ENCODE measurements at regions not wholly inside any gene's neighbourhood (a gene's known extent, or its start where the extent isn't known, plus 50 kb on each side); places are given as distances from the start of the nearest gene placed in this dataset.
"Not testable (repeated sequence)": the region's sequence is repeated elsewhere in the genome, so short reads cannot be mapped to it uniquely, and the experiment has no call there.

DNA sequence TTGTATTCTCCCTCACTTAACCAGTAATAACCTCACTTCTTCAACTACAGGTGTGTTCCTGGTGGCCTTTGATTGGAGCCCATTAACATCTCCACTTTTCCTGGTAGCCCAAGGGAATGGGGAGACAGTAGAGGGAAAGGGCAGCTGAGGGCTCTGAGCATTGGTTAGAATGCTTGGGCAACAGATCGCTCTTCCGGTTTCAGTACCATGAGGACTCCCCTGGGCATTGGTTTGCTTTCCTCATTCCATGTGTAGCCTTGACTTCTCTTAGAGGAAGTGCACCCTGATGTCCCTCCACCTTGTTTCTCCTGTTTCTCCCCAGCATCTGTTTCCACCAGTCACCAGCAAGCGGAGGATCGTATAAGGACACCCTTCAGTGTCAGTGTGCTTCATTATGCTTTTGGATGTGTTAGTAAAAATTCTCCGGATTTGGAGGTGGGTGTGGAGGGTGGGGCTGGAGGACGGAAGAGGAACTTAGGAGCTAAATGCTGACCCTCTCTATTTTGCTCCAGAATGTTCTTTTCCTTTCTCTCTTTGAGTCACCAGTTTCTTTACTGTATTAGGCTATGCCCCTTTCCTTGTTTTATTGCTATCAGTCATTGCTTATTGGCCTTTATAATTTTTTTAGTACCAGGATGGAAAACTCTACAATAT lies 50.6 kb upstream of the ZNG1B start:
- not testable (repeated sequence) for H3K27me3 ChIP-seq (ENCODE audit: insufficient read depth, low read length, poor library complexity); H2BK120ac ChIP-seq (ENCODE audit: low read depth, low read length); H4K5ac ChIP-seq (ENCODE audit: low read length); H3K4me3 ChIP-seq (ENCODE audit: low read length); H3K18ac ChIP-seq (ENCODE audit: low read length); H2BK15ac ChIP-seq (replicated peaks; ENCODE audit: low read depth); H3K4ac ChIP-seq (ENCODE audit: low read depth, low read length); H4K8ac ChIP-seq (ENCODE audit: low read depth, low read length); H3K56ac ChIP-seq (ENCODE audit: low read length); H3K9ac ChIP-seq (ENCODE audit: low read length); H2BK5ac ChIP-seq (ENCODE audit: low read length); H3K23ac ChIP-seq (ENCODE audit: low read length); H3K27ac ChIP-seq (ENCODE audit: low read depth, low read length); DNase-seq; H3K4me1 ChIP-seq (ENCODE audit: control insufficient read depth, low read depth, low read length); H3K36me3 ChIP-seq (ENCODE audit: control insufficient read depth, insufficient read depth, low read length); H3K79me2 ChIP-seq (ENCODE audit: control insufficient read depth, insufficient read depth, low read length); H2AK5ac ChIP-seq (ENCODE audit: low read length); H3K79me1 ChIP-seq (ENCODE audit: low read length); H3K4me2 ChIP-seq (ENCODE audit: low read length)
- no CpG with 5 or more reads among the region's 6 CpGs for WGBS (ENCODE audit: extremely low coverage, insufficient coverage, low lambda C conversion rate)

DNA sequence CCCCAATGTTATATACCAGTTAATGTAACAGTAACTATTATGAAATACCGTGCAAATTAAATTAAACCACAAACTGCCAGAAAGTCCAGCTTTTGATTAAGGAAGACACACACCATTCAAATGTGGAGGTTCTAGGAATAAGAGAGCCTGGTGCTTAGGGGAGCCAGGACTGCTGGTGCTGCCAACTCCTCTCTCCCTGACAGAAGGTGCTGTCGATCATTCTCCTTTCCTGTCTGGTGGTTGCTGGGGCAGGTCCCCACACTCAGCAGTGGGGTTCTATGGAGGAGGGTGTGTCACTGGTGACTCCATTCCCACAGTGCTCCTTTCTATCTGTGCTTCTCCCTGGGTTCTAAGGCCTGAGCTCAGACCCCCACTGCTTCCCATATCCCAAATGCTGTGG lies 57.9 kb upstream of the ZNG1B start:
- not testable (repeated sequence) for H2BK120ac ChIP-seq (ENCODE audit: low read depth, low read length); H3K4me1 ChIP-seq (ENCODE audit: control insufficient read depth, low read depth, low read length); H3K27me3 ChIP-seq (ENCODE audit: insufficient read depth, low read length, poor library complexity); H2AK5ac ChIP-seq (ENCODE audit: low read length); H2BK15ac ChIP-seq (replicated peaks; ENCODE audit: low read depth); H3K4ac ChIP-seq (ENCODE audit: low read depth, low read length); H3K4me3 ChIP-seq (ENCODE audit: low read length); H3K18ac ChIP-seq (ENCODE audit: low read length); H3K4me2 ChIP-seq (ENCODE audit: low read length); H3K23ac ChIP-seq (ENCODE audit: low read length); H3K56ac ChIP-seq (ENCODE audit: low read length); H3K79me2 ChIP-seq (ENCODE audit: control insufficient read depth, insufficient read depth, low read length); H3K79me1 ChIP-seq (ENCODE audit: low read length); H3K9ac ChIP-seq (ENCODE audit: low read length); H4K5ac ChIP-seq (ENCODE audit: low read length); H2BK5ac ChIP-seq (ENCODE audit: low read length); H3K36me3 ChIP-seq (ENCODE audit: control insufficient read depth, insufficient read depth, low read length); H3K27ac ChIP-seq (ENCODE audit: low read depth, low read length); DNase-seq; H4K8ac ChIP-seq (ENCODE audit: low read depth, low read length)
- WGBS (ENCODE audit: extremely low coverage, insufficient coverage, low lambda C conversion rate), result no CpG with 5 or more reads among the region's 2 CpGs

DNA sequence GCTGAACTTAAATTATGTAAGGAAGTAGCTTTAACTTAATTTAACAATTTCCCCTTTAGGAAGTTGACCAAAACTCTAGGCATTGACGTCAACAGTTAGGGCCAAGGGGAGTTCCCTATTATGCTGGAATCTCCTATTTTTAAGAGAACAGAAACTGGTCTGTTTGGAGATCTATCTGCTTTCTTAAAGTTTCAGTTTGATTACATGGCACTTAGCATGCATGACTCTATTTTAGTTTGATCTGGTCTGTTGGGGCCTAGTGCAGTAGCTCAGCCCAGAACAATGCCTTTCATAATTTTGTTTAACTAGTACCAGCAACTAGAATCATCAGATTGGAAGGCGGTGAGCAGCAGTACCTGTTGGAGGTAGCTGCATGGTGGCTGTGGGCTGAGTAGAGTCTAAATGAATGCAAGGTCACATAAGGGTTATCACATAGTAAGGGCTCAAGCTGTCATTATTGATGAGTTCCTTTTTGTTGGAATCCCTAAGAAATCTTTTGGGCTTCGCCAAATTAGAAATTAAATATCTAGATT lies 60.5 kb upstream of the ZNG1B start:
- no peak overlapping the region for H3K9ac ChIP-seq (ENCODE audit: low read length)
- H3K4ac ChIP-seq (ENCODE audit: low read depth, low read length), result no peak overlapping the region
- H3K4me2 ChIP-seq (ENCODE audit: low read length), result no peak overlapping the region
- no peak overlapping the region for H2BK5ac ChIP-seq (ENCODE audit: low read length)
- DNase-seq, result no peak
- no peak overlapping the region for H3K4me3 ChIP-seq (ENCODE audit: low read length)
- no peak overlapping the region for H4K8ac ChIP-seq (ENCODE audit: low read depth, low read length)
- H3K56ac ChIP-seq (ENCODE audit: low read length), result no peak overlapping the region
- H3K27me3 ChIP-seq (ENCODE audit: insufficient read depth, low read length, poor library complexity), result no peaks in the 10 kb centered on the region
- no peak overlapping the region for H3K23ac ChIP-seq (ENCODE audit: low read length)
- no peak overlapping the region for H2BK15ac ChIP-seq (replicated peaks; ENCODE audit: low read depth)
- no peaks in the 10 kb centered on the region for H3K79me2 ChIP-seq (ENCODE audit: control insufficient read depth, insufficient read depth, low read length)
- no peak overlapping the region for H2BK120ac ChIP-seq (ENCODE audit: low read depth, low read length)
- no peak overlapping the region for H3K27ac ChIP-seq (ENCODE audit: low read depth, low read length)
- H4K5ac ChIP-seq (ENCODE audit: low read length), result no peak overlapping the region
- H2AK5ac ChIP-seq (ENCODE audit: low read length), result no peak overlapping the region
- no peak overlapping the region for H3K18ac ChIP-seq (ENCODE audit: low read length)
- WGBS (ENCODE audit: extremely low coverage, insufficient coverage, low lambda C conversion rate), result no CpG with 5 or more reads among the region's 3 CpGs
- no peaks in the 10 kb centered on the region for H3K79me1 ChIP-seq (ENCODE audit: low read length)
- H3K4me1 ChIP-seq (ENCODE audit: control insufficient read depth, low read depth, low read length), result no peaks in the 10 kb centered on the region
- no peaks in the 10 kb centered on the region for H3K36me3 ChIP-seq (ENCODE audit: control insufficient read depth, insufficient read depth, low read length)

DNA sequence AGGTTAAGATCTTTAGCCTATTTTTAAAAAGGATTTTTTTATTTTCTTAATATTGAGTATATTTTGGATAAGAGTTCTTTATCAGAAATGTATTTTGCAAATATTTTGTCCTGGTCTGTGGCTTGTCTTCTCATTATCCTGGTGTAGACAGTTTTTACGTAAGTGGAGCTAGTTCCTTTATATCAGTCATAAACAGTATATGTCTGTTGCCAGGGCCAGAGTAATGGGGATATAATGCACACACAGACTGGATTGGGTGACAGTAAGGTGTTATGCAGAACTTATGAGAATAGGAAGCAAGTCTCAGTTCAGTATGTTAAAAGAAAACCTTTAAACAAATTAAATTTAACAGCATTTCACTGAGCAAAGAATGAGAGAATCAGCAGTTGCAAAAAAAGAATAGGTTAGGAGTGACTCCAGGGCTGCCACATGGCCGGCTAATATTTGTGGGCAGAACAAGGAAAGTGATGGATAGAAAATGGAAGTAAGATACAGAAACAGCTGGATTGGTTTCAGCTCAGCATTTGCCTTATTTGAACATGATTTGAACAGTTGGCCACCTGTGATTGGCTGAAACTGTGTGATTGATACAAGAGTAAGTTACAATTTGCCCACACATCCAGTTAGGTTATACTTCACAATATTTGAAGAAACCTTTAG lies 61.1 kb upstream of the ZNG1B start:
- WGBS (ENCODE audit: extremely low coverage, insufficient coverage, low lambda C conversion rate), result no CpG with 5 or more reads among the region's 2 CpGs
- Histone ChIP-seq H4K5ac (ENCODE audit: low read length) (no peak overlapping the region), H3K56ac (ENCODE audit: low read length) (no peak overlapping the region), H4K8ac (ENCODE audit: low read depth, low read length) (no peak overlapping the region), H3K4me2 (ENCODE audit: low read length) (no peak overlapping the region), H3K79me1 (ENCODE audit: low read length) (no peaks in the 10 kb centered on the region), H3K4ac (ENCODE audit: low read depth, low read length) (no peak overlapping the region), H2BK120ac (ENCODE audit: low read depth, low read length) (no peak overlapping the region), H2BK15ac (replicated peaks; ENCODE audit: low read depth) (no peak overlapping the region), H3K4me3 (ENCODE audit: low read length) (no peak overlapping the region), H3K9ac (ENCODE audit: low read length) (no peak overlapping the region), H2AK5ac (ENCODE audit: low read length) (no peak overlapping the region), H3K79me2 (ENCODE audit: control insufficient read depth, insufficient read depth, low read length) (no peaks in the 10 kb centered on the region), H3K27ac (ENCODE audit: low read depth, low read length) (no peak overlapping the region), H3K27me3 (ENCODE audit: insufficient read depth, low read length, poor library complexity) (no peaks in the 10 kb centered on the region), H2BK5ac (ENCODE audit: low read length) (no peak overlapping the region), H3K4me1 (ENCODE audit: control insufficient read depth, low read depth, low read length) (no peaks in the 10 kb centered on the region), H3K36me3 (ENCODE audit: control insufficient read depth, insufficient read depth, low read length) (no peaks in the 10 kb centered on the region), H3K18ac (ENCODE audit: low read length) (no peak overlapping the region), H3K23ac (ENCODE audit: low read length) (no peak overlapping the region)
- DNase-seq, result no peak

DNA sequence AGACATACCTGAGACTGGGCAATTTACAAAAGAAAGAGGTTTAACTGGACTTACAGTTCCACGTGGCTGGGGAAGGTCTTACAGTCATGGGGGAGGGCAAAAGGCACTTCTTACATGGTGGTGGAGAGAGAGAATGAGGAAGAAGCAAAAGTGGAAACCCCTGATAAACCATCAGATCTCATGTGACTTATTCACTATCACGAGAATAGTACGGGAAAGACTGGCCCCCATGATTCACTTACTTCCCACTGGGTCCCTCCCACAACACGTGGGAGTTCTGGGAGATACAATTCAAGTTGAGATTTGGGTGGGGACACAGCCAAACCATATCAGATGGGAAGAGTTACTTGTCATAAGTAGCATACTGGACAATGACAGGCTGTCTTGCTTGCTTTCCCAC lies 62.6 kb upstream of the ZNG1B start:
- not testable (repeated sequence) for H4K5ac ChIP-seq (ENCODE audit: low read length); H3K23ac ChIP-seq (ENCODE audit: low read length); H3K56ac ChIP-seq (ENCODE audit: low read length); H4K8ac ChIP-seq (ENCODE audit: low read depth, low read length); DNase-seq; H2BK15ac ChIP-seq (replicated peaks; ENCODE audit: low read depth); H3K4me2 ChIP-seq (ENCODE audit: low read length); H3K4me1 ChIP-seq (ENCODE audit: control insufficient read depth, low read depth, low read length); H3K18ac ChIP-seq (ENCODE audit: low read length); H3K4ac ChIP-seq (ENCODE audit: low read depth, low read length); H3K27ac ChIP-seq (ENCODE audit: low read depth, low read length); H2AK5ac ChIP-seq (ENCODE audit: low read length); H3K79me1 ChIP-seq (ENCODE audit: low read length); H2BK120ac ChIP-seq (ENCODE audit: low read depth, low read length); H3K27me3 ChIP-seq (ENCODE audit: insufficient read depth, low read length, poor library complexity); H3K36me3 ChIP-seq (ENCODE audit: control insufficient read depth, insufficient read depth, low read length); H2BK5ac ChIP-seq (ENCODE audit: low read length); H3K79me2 ChIP-seq (ENCODE audit: control insufficient read depth, insufficient read depth, low read length); H3K4me3 ChIP-seq (ENCODE audit: low read length); H3K9ac ChIP-seq (ENCODE audit: low read length)
- WGBS (ENCODE audit: extremely low coverage, insufficient coverage, low lambda C conversion rate), result no CpG with 5 or more reads among the region's 4 CpGs
